H1 (cell line): ENCODE measurements at regions not wholly inside any gene's neighbourhood (a gene's known extent, or its start where the extent isn't known, plus 50 kb on each side); places are given as distances from the start of the nearest gene placed in this dataset.

Source experiments
- CTCF ChIA-PET: fragments of 300-600 bp; sonication (Branson Sonifier 250); formaldehyde crosslinking; loops from one replicate; lab custom pipeline; 2021; ENCODE audit not compliant: partially characterized antibody; lab: Charles Lee
- POLR2A ChIA-PET: fragments of 300-600 bp; sonication (Branson Sonifier 250); formaldehyde crosslinking; loops from one replicate; lab custom pipeline; 2021; ENCODE audit warnings: inconsistent platforms; ENCODE audit not compliant: partially characterized antibody; lab: Charles Lee
- DNase-seq, 2 experiments: peaks; one replicate each; pipeline versions ENCODE4 v3.0.0 to v3.0.0-alpha.2; 2010 to 2022; ENCODE audit warnings: low spot score in 2 of 2, low read depth in 1 of 2, mixed read lengths in 1 of 2
- FAIRE-seq: peaks from 2 replicates; lab custom pipeline; 2011; peaks lifted over from hg19 to GRCh38; lab: Jason Lieb, UNC
- H2AFZ ChIP-seq: 2 replicates; pipeline ENCODE4 v1.8.1; 2012; ENCODE audit warnings: low read length, inconsistent platforms
- H2AK5ac ChIP-seq: 2 replicates; pipeline ENCODE4 v1.6.1; 2013; ENCODE audit warnings: low read depth, low read length
- H2BK120ac ChIP-seq: replicated peaks from 2 replicates; pipeline ENCODE3; 2013; ENCODE audit warnings: low read depth, low read length, inconsistent platforms
- H2BK12ac ChIP-seq: 2 replicates; pipeline ENCODE4 v1.6.1; 2013; ENCODE audit warnings: low read depth, low read length
- H2BK15ac ChIP-seq: 2 replicates; pipeline ENCODE4 v1.6.1; 2013; ENCODE audit warnings: low read length
- H2BK20ac ChIP-seq: 2 replicates; pipeline ENCODE4 v1.6.1; 2013; ENCODE audit warnings: low read length
- H2BK5ac ChIP-seq: 2 replicates; pipeline ENCODE4 v1.6.1; 2013; ENCODE audit warnings: low read depth, low read length
- H3K14ac ChIP-seq: 2 replicates; pipeline ENCODE4 v1.6.1; 2013; ENCODE audit warnings: inconsistent platforms; ENCODE audit not compliant: insufficient read length
- H3K18ac ChIP-seq: 2 replicates; pipeline ENCODE4 v1.6.1; 2013; ENCODE audit warnings: low read length; ENCODE audit errors: extremely low read depth
- H3K23ac ChIP-seq: 2 replicates; pipeline ENCODE4 v1.6.1; 2013; ENCODE audit warnings: inconsistent platforms; ENCODE audit not compliant: insufficient read length
- H3K23me2 ChIP-seq: 2 replicates; pipeline ENCODE4 v1.6.1; 2013; ENCODE audit warnings: low read depth, low read length
- H3K27ac ChIP-seq: 2 replicates; pipeline ENCODE4 v1.6.1; 2011; ENCODE audit warnings: low read depth, low read length, inconsistent platforms
- H3K27me3 ChIP-seq, 4 experiments: replicated peaks in 1 of 4; 1 replicate in 1 of 4; 2 replicates in 3 of 4; pipeline versions ENCODE4 v1.6.1 to v1.8.1; 2011 to 2013; ENCODE audit warnings: low read length in 3 of 4, mild to moderate bottlenecking in 3 of 4, inconsistent platforms in 2 of 4, mixed read lengths in 2 of 4, moderate library complexity in 1 of 4; ENCODE audit not compliant: control insufficient read depth in 3 of 4, insufficient read depth in 3 of 4; ENCODE audit errors: extremely low read depth in 1 of 4
- H3K36me3 ChIP-seq, 4 experiments: 2 replicates each; pipeline versions ENCODE4 v1.6.1 to v1.8.1; 2011 to 2013; ENCODE audit warnings: mild to moderate bottlenecking in 4 of 4, low read length in 3 of 4, moderate library complexity in 2 of 4, control low read depth in 1 of 4, inconsistent platforms in 1 of 4; ENCODE audit not compliant: insufficient read depth in 4 of 4, control insufficient read depth in 2 of 4
- H3K4ac ChIP-seq: replicated peaks from 2 replicates; pipeline ENCODE3; 2013; ENCODE audit warnings: low read length, low read depth, mixed read lengths, inconsistent platforms; ENCODE audit not compliant: insufficient read length
- H3K4me1 ChIP-seq, 4 experiments: replicated peaks in 1 of 4; 1 replicate in 1 of 4; 2 replicates in 3 of 4; pipeline versions ENCODE4 v1.6.1 to v1.8.1; 2011 to 2013; ENCODE audit warnings: low read length in 3 of 4, inconsistent platforms in 2 of 4, mixed read lengths in 1 of 4; ENCODE audit not compliant: insufficient read depth in 4 of 4, control insufficient read depth in 3 of 4
- H3K4me2 ChIP-seq, 2 experiments: 2 replicates each; pipeline versions ENCODE4 v1.6.1 to v1.8.1; 2011 to 2013; ENCODE audit warnings: low read depth in 2 of 2, low read length in 2 of 2, control low read depth in 1 of 2, inconsistent platforms in 1 of 2, mild to moderate bottlenecking in 1 of 2; ENCODE audit not compliant: insufficient read depth in 1 of 2
- H3K4me3 ChIP-seq, 4 experiments: fragments of 200-600, 300-600 bp in 1 of 4; sonication (generic), shearing (Covaris generic), sonication (Bioruptor Twin) in 1 of 4; 2 replicates each; pipeline versions ENCODE4 v1.5.1 to v1.8.1; 2011 to 2016; ENCODE audit warnings: low read length in 4 of 4, low read depth in 3 of 4, control low read depth in 2 of 4, inconsistent platforms in 2 of 4, mild to moderate bottlenecking in 2 of 4, mixed read lengths in 1 of 4, moderate library complexity in 1 of 4; ENCODE audit not compliant: insufficient read depth in 2 of 4; ENCODE audit errors: extremely low read depth in 1 of 4
- H3K56ac ChIP-seq: replicated peaks from 2 replicates; pipeline ENCODE3; 2013; ENCODE audit warnings: low read depth, mild to moderate bottlenecking, mixed read lengths, low read length, inconsistent platforms; ENCODE audit not compliant: insufficient read length
- H3K79me1 ChIP-seq: 2 replicates; pipeline ENCODE4 v1.6.1; 2013; ENCODE audit warnings: low read depth, low read length, control low read depth
- H3K79me2 ChIP-seq, 2 experiments: 2 replicates each; pipeline versions ENCODE4 v1.6.1 to v1.8.1; 2012 to 2013; ENCODE audit warnings: low read length in 2 of 2, mild to moderate bottlenecking in 2 of 2, inconsistent platforms in 1 of 2; ENCODE audit not compliant: insufficient read depth in 2 of 2, control insufficient read depth in 1 of 2
- H3K9ac ChIP-seq, 4 experiments: replicated peaks in 1 of 4; 1 replicate in 1 of 4; 2 replicates in 3 of 4; pipeline versions ENCODE4 v1.6.1 to v1.8.1; 2011 to 2013; ENCODE audit warnings: low read depth in 3 of 4, low read length in 3 of 4, control low read depth in 2 of 4, mild to moderate bottlenecking in 2 of 4, moderate library complexity in 2 of 4, inconsistent platforms in 1 of 4; ENCODE audit errors: extremely low read depth in 1 of 4
- H3K9me3 ChIP-seq, 2 experiments: 2 replicates each; pipeline versions ENCODE4 v1.6.1 to v1.8.1; 2012 to 2013; ENCODE audit warnings: mild to moderate bottlenecking in 2 of 2, moderate library complexity in 2 of 2, control low read depth in 1 of 2, inconsistent platforms in 1 of 2, low read depth in 1 of 2, low read length in 1 of 2, mixed read lengths in 1 of 2; ENCODE audit not compliant: insufficient read depth in 2 of 2
- H4K20me1 ChIP-seq, 2 experiments: replicated peaks in 1 of 2; 2 replicates each; pipeline versions ENCODE3 to v1.8.1; 2011 to 2013; ENCODE audit warnings: inconsistent platforms in 2 of 2, low read length in 2 of 2, mild to moderate bottlenecking in 1 of 2; ENCODE audit not compliant: insufficient read depth in 2 of 2, control insufficient read depth in 1 of 2
- H4K5ac ChIP-seq: 2 replicates; pipeline ENCODE4 v1.6.1; 2013; ENCODE audit warnings: low read length, low read depth, mixed read lengths, inconsistent platforms; ENCODE audit not compliant: insufficient read length
- H4K8ac ChIP-seq: 2 replicates; pipeline ENCODE4 v1.8.0; 2013; ENCODE audit warnings: mild to moderate bottlenecking, moderate library complexity, low read length, inconsistent platforms; ENCODE audit not compliant: insufficient read depth; ENCODE audit errors: extremely low read depth
- H4K91ac ChIP-seq: replicated peaks from 2 replicates; pipeline ENCODE3; 2013; ENCODE audit warnings: low read length, mixed read lengths, inconsistent platforms; ENCODE audit not compliant: insufficient read length
- CTBP2 ChIP-seq: IDR thresholded peaks from 2 replicates; pipeline ENCODE4 v1.7.0; 2011; ENCODE audit warnings: borderline replicate concordance, mild to moderate bottlenecking, moderate library complexity, mixed read lengths, low read length; ENCODE audit not compliant: insufficient read depth, insufficient read length
- GABPA ChIP-seq: IDR thresholded peaks from 2 replicates; pipeline ENCODE4 v1.6.1; 2011; ENCODE audit warnings: mild to moderate bottlenecking, low read length, moderate library complexity, borderline replicate concordance; ENCODE audit not compliant: insufficient read depth
- POU5F1 ChIP-seq: IDR thresholded peaks from 2 replicates; pipeline ENCODE4 v1.6.1; 2011; ENCODE audit warnings: low read depth, mild to moderate bottlenecking, low read length, moderate library complexity
- RAD21 ChIP-seq, 2 experiments: IDR thresholded peaks in 1 of 2; conservative IDR thresholded peaks in 1 of 2; 2 replicates each; pipeline ENCODE4 v1.6.1; 2011; ENCODE audit warnings: low read depth in 2 of 2, low read length in 2 of 2, improper control_type of control experiment in 1 of 2, inconsistent platforms in 1 of 2, mild to moderate bottlenecking in 1 of 2, moderate library complexity in 1 of 2
- RNF2 ChIP-seq: fragments of 200-900, 300-1000 bp; sonication (generic); IDR thresholded peaks from 2 replicates; pipeline ENCODE4 v1.7.1; 2016; ENCODE audit warnings: borderline replicate concordance, low read depth, mild to moderate bottlenecking, antibody characterized with exemption, low read length; ENCODE audit not compliant: poor library complexity, severe bottlenecking; ENCODE audit errors: missing control alignments
- RXRA ChIP-seq: IDR thresholded peaks from 2 replicates; pipeline ENCODE4 v1.6.1; 2011; ENCODE audit warnings: low read depth, mild to moderate bottlenecking, low read length, moderate library complexity; ENCODE audit not compliant: insufficient read depth
- SIN3A ChIP-seq, 2 experiments: IDR thresholded peaks in 1 of 2; conservative IDR thresholded peaks in 1 of 2; 2 replicates each; pipeline ENCODE4 v1.6.1; 2011 to 2012; ENCODE audit warnings: low read length in 2 of 2, improper control_type of control experiment in 1 of 2, low read depth in 1 of 2, mild to moderate bottlenecking in 1 of 2
- SP2 ChIP-seq: IDR thresholded peaks from 2 replicates; pipeline ENCODE4 v1.6.1; 2012; ENCODE audit warnings: mild to moderate bottlenecking, low read length, inconsistent platforms
- SP4 ChIP-seq: IDR thresholded peaks from 2 replicates; pipeline ENCODE4 v1.6.1; 2012; ENCODE audit warnings: low read length, inconsistent platforms
- SRF ChIP-seq: IDR thresholded peaks from 2 replicates; pipeline ENCODE4 v1.6.1; 2011; ENCODE audit warnings: mild to moderate bottlenecking, low read depth, low read length, moderate library complexity
- SUZ12 ChIP-seq: fragments of 200-600 bp; sonication (generic); IDR thresholded peaks from 2 replicates; pipeline ENCODE4 v1.6.1; 2012; ENCODE audit warnings: mild to moderate bottlenecking, inconsistent platforms, low read length, moderate library complexity, mixed read lengths
- TAF7 ChIP-seq: optimal IDR thresholded peaks from 2 replicates; pipeline ENCODE3; 2011; ENCODE audit warnings: low read depth, mild to moderate bottlenecking, inconsistent platforms, low read length, moderate library complexity, borderline replicate concordance
- WGBS, 2 experiments: shearing (Covaris generic) in 1 of 2; methylation state at CpG; one replicate each; pipeline versions ENCODE4 v1.1.6 to v1.1.7; 2013 to 2015; ENCODE audit warnings: low lambda C conversion rate in 2 of 2, mixed read lengths in 2 of 2, inconsistent platforms in 1 of 2, low coverage in 1 of 2, missing lambda C conversion rate in 1 of 2; ENCODE audit not compliant: insufficient replicate concordance in 2 of 2, insufficient coverage in 1 of 2, insufficient read length in 1 of 2; ENCODE audit errors: extremely low coverage in 1 of 2, missing lambda C conversion rate in 1 of 2; 5-methylcytosine and 5-hydroxymethylcytosine counted together

- Histone ChIP-seq H3K36me3 (no peaks in the 10 kb centered on the region), H3K4ac (no peak overlapping the region), H4K8ac (no peak overlapping the region), H3K27ac (no peak overlapping the region), H2BK15ac (no peak overlapping the region), H3K56ac (no peak overlapping the region), H3K14ac (no peak overlapping the region), H2BK120ac (no peak overlapping the region), H3K4me2 (no peak overlapping the region), H2AK5ac (no peak overlapping the region), H3K79me1 (no peaks in the 10 kb centered on the region), H4K91ac (no peak overlapping the region), H3K4me1 (peaks cover 1 to 9% (median 4%) of the 10 kb centered on the region in 4 experiments; a peak in 6 of 7 replicates), H3K79me2 (no peaks in the 10 kb centered on the region), H4K5ac (no peak overlapping the region), H2BK12ac (no peak overlapping the region), H2AFZ (no peak overlapping the region), H3K23me2 (no peaks in the 10 kb centered on the region), H4K20me1 (no peaks in the 10 kb centered on the region), H3K9me3 (no peaks in the 10 kb centered on the region), H3K9ac (no peak overlapping the region), H3K18ac (no peak overlapping the region), H2BK5ac (no peak overlapping the region), H3K23ac (no peak overlapping the region), H3K4me3 (no peak overlapping the region), H3K27me3 (no peaks in the 10 kb centered on the region; a peak in 1 of 7 replicates), H2BK20ac (no peak overlapping the region)
- POLR2A ChIA-PET, result interaction anchor here (0.7 kb wide), 2 partner anchors 22 to 167 kb away, joined by 3 read pairs; no protein-coding TSS in a partner anchor
- FAIRE-seq, result no peak
- DNase-seq, result peak in 1 of 2 experiments; percentile 19
- 66% methylated on average over 6 of the region's 7 CpGs; no CpG with 5 or more reads in 1 of the 2 experiments for WGBS, 2 experiments
- CTCF ChIA-PET, result no interaction called here
- TF ChIP-seq RXRA (no peak), SIN3A (conservative IDR thresholded peaks at IDR 0.05 in 1 of 2, IDR thresholded peaks at IDR 0.05 in 1 of 2; ENCODE audit: low read depth in 1 of 2, low read length in 2 of 2) (no peak), SP2 (no peak), CTBP2 (no peak), RAD21 (IDR thresholded peaks at IDR 0.05 in 1 of 2, conservative IDR thresholded peaks at IDR 0.05 in 1 of 2; ENCODE audit: low read depth in 2 of 2, low read length in 2 of 2) (no peak), RNF2 (no peak), SP4 (no peak), POU5F1 (no peak), SUZ12 (no peak), GABPA (no peak), TAF7 (no peak), SRF (no peak)
These were observed 165.5 kb downstream of the EFNB1 start for GRCh38 chrX:68994135-68994890.
